Esophagus muscularis mucosa (tissue), 3 donors: ENCODE measurements at regions not wholly inside any gene's neighbourhood (a gene's known extent, or its start where the extent isn't known, plus 50 kb on each side); places are given as distances from the start of the nearest gene placed in this dataset.

Experiments
- POLR2A ChIP-seq: fragments of 450-650 bp; IDR thresholded peaks from one replicate; pipeline ENCODE4 v1.6.1; 2017; ENCODE audit warnings: antibody characterized with exemption, moderate library complexity, mild to moderate bottlenecking, low read depth
- POLR2AphosphoS5 ChIP-seq, 2 donors: sonication (generic); formaldehyde crosslinking; IDR thresholded peaks; one replicate each; pipeline ENCODE4 v1.6.1; 2017; ENCODE audit warnings: antibody characterized with exemption in 2 of 2
- TF ChIP-seq, protein P1 (sequence below), 3 experiments: fragments of 200-600 bp in 2 of 3; fragments of 450-650 bp in 1 of 3; sonication (generic) in 2 of 3; IDR thresholded peaks; one replicate each; pipeline ENCODE4 v1.5.1; 2017 to 2019; ENCODE audit warnings: antibody characterized with exemption in 3 of 3, mild to moderate bottlenecking in 2 of 3, moderate library complexity in 1 of 3

DNA sequence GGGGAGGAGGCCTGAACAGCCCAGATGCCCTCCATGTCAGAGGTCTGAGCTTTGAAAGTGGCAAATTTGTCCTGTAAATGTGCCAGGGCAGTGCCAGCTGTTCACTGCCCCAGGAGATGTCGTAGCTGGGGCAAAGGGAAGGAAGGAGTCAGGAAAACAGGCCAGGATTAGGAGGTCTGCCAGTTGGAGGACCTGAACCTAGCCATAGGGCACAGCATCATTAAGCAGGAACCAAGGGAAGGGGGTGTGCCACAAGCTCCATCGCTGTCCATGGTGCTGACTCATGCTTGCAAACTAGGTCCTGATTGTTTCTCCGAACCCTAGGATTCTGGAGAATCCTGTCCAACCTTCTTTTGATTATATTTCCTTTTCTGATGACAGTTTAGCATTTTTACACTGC is 124.2 kb downstream of the TMEM132E start:
- TF ChIP-seq POLR2A (no peak), POLR2AphosphoS5 (IDR thresholded peaks at IDR 0.05) (no peak)
- TF ChIP-seq, protein P1, sequence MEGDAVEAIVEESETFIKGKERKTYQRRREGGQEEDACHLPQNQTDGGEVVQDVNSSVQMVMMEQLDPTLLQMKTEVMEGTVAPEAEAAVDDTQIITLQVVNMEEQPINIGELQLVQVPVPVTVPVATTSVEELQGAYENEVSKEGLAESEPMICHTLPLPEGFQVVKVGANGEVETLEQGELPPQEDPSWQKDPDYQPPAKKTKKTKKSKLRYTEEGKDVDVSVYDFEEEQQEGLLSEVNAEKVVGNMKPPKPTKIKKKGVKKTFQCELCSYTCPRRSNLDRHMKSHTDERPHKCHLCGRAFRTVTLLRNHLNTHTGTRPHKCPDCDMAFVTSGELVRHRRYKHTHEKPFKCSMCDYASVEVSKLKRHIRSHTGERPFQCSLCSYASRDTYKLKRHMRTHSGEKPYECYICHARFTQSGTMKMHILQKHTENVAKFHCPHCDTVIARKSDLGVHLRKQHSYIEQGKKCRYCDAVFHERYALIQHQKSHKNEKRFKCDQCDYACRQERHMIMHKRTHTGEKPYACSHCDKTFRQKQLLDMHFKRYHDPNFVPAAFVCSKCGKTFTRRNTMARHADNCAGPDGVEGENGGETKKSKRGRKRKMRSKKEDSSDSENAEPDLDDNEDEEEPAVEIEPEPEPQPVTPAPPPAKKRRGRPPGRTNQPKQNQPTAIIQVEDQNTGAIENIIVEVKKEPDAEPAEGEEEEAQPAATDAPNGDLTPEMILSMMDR (IDR thresholded peaks at IDR 0.05): no peak
